ENCODE measurements at regions not wholly inside any gene's neighbourhood (a gene's known extent, or its start where the extent isn't known, plus 50 kb on each side); places are given as distances from the start of the nearest gene placed in this dataset.

GRCh38 chr2:16106619-16107018 is 166.3 kb downstream of the MYCN start:
- TF ChIP-seq POLR2AphosphoS5 (IDR thresholded peaks at IDR 0.05; ENCODE audit: low read depth, low read length): no peak
- no peak for TF ChIP-seq SIN3A (IDR thresholded peaks at IDR 0.05; ENCODE audit: borderline replicate concordance, insufficient read depth, low read length)
- TF ChIP-seq REST (IDR thresholded peaks at IDR 0.05; ENCODE audit: insufficient read depth in 1 of 2, low read depth in 2 of 2, low read length in 2 of 2): no peak
